ENCODE measurements at regions not wholly inside any gene's neighbourhood (a gene's known extent, or its start where the extent isn't known, plus 50 kb on each side); places are given as distances from the start of the nearest gene placed in this dataset.

- no peaks in the 10 kb centered on the region for H3K9me2 ChIP-seq (ENCODE audit: insufficient read depth, low read length)
- H3K27me3 ChIP-seq (ENCODE audit: insufficient read depth, low read depth, low read length): no peaks in the 10 kb centered on the region
- H3K79me2 ChIP-seq (replicated peaks; ENCODE audit: insufficient read depth, low read length): no peaks in the 10 kb centered on the region
- no peak for TF ChIP-seq REST (IDR thresholded peaks at IDR 0.05; ENCODE audit: borderline replicate concordance)
- no peak for TF ChIP-seq SMC3 (conservative IDR thresholded peaks at IDR 0.05; ENCODE audit: poor library complexity)
- no peak for TF ChIP-seq CTCF (IDR thresholded peaks at IDR 0.05; ENCODE audit: poor library complexity, severe bottlenecking)
- no peak for TF ChIP-seq EZH2 (IDR thresholded peaks at IDR 0.05; ENCODE audit: borderline replicate concordance, insufficient read depth, low read length, poor library complexity, severe bottlenecking)
- no peak for TF ChIP-seq EP300 (conservative IDR thresholded peaks at IDR 0.05; ENCODE audit: poor library complexity, severe bottlenecking)
- TF ChIP-seq POLR2AphosphoS5 (IDR thresholded peaks at IDR 0.05): no peak
- TF ChIP-seq RAD21 (conservative IDR thresholded peaks at IDR 0.05): no peak
- TF ChIP-seq MXI1 (conservative IDR thresholded peaks at IDR 0.05; ENCODE audit: poor library complexity, severe bottlenecking): no peak
- no peak for TF ChIP-seq TAF1 (IDR thresholded peaks at IDR 0.05; ENCODE audit: low read depth)
- H3K36me3 ChIP-seq (ENCODE audit: insufficient read depth, low read length): no peaks in the 10 kb centered on the region
- no peaks in the 10 kb centered on the region for H3F3A ChIP-seq (ENCODE audit: insufficient read depth, low read length, poor library complexity, severe bottlenecking)
- H4K20me1 ChIP-seq (ENCODE audit: insufficient read depth): no peaks in the 10 kb centered on the region
- H3K9ac ChIP-seq (ENCODE audit: low read length): no peak overlapping the region
- H3K9me3 ChIP-seq (ENCODE audit: low read length): no peaks in the 10 kb centered on the region
- no peak overlapping the region for H3K27ac ChIP-seq (ENCODE audit: low read length)
- no peak overlapping the region for H3K4me2 ChIP-seq (ENCODE audit: low read length)
- no peak overlapping the region for H2AFZ ChIP-seq (ENCODE audit: low read depth, low read length)
- H3K4me3 ChIP-seq (ENCODE audit: low read length): no peak overlapping the region
Measured at GRCh38 chr21:31518580-31518979, 140.9 kb upstream of the SOD1 start.

GRCh38 chr21:31517664-31518414, 141.7 kb upstream of the SOD1 start:
- Histone ChIP-seq H3K9ac (ENCODE audit: low read length) (no peak overlapping the region), H3K9me2 (ENCODE audit: insufficient read depth, low read length) (no peaks in the 10 kb centered on the region), H3K4me2 (ENCODE audit: low read length) (no peak overlapping the region), H3K4me3 (ENCODE audit: low read length) (no peak overlapping the region), H3K36me3 (ENCODE audit: insufficient read depth, low read length) (no peaks in the 10 kb centered on the region), H2AFZ (ENCODE audit: low read depth, low read length) (no peak overlapping the region), H3K79me2 (replicated peaks; ENCODE audit: insufficient read depth, low read length) (no peaks in the 10 kb centered on the region), H3K27me3 (ENCODE audit: insufficient read depth, low read depth, low read length) (no peaks in the 10 kb centered on the region), H3K9me3 (ENCODE audit: low read length) (no peaks in the 10 kb centered on the region), H3F3A (ENCODE audit: insufficient read depth, low read length, poor library complexity, severe bottlenecking) (no peaks in the 10 kb centered on the region), H3K27ac (ENCODE audit: low read length) (no peak overlapping the region), H4K20me1 (ENCODE audit: insufficient read depth) (no peaks in the 10 kb centered on the region)
- TF ChIP-seq EZH2 (IDR thresholded peaks at IDR 0.05; ENCODE audit: borderline replicate concordance, insufficient read depth, low read length, poor library complexity, severe bottlenecking): no peak
- TF ChIP-seq TAF1 (IDR thresholded peaks at IDR 0.05; ENCODE audit: low read depth): no peak
- no peak for TF ChIP-seq POLR2AphosphoS5 (IDR thresholded peaks at IDR 0.05)
- TF ChIP-seq REST (IDR thresholded peaks at IDR 0.05; ENCODE audit: borderline replicate concordance): no peak

Measured in neural cell (in vitro differentiated cells).